HG03342 (cell line): ENCODE measurements at regions not wholly inside any gene's neighbourhood (a gene's known extent, or its start where the extent isn't known, plus 50 kb on each side); places are given as distances from the start of the nearest gene placed in this dataset.
"Not testable (repeated sequence)": the region's sequence is repeated elsewhere in the genome, so short reads cannot be mapped to it uniquely, and the experiment has no call there.

Experiments used
- ATAC-seq: cut with Tn5 transposase; IDR thresholded peaks from one replicate; pipeline ENCODE4 v1.9.1; 2021; ENCODE audit warnings: mild to moderate bottlenecking, moderate library complexity; ENCODE audit not compliant: unreplicated experiment

DNA sequence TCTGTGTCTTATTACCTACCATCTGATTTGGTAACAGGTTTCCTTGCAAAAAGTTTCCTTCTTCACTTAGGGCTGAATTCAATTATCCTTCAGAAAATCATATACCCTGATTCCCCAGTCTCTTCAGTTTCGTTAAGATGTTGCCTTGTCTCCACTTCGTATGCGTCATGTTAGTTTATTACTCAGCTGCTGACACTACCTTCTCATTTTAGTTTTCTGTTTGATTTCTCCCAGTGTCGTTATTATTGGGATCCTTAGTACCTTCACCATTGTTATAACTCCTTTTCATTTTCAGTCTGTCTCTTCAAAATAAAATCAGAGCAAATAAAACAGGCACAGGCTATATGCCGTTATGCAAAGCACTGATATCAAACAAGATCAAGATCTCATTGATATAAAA lies 87.5 kb upstream of the RBPJ start:
- ATAC-seq, result no peak

DNA sequence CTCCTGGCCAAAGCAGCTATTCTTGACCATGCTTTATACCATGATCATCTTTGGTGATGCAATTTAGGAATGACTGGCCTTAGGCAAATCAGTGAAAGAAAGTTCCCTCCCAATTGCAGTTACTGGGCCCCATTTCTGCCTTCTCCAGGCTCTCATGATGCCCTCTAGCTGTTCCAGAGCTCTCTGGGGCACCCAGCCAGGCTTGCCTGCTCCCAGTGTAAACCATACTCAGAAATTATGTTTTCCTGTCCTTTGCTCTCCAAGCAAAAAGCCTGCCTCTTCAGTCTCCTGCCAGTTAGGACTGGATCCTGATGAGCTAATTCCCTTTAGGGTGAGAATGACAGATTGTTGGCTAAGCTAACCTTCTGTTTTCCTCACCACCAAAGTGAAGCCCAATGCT lies 85.3 kb upstream of the RBPJ start:
- no peak for ATAC-seq

DNA sequence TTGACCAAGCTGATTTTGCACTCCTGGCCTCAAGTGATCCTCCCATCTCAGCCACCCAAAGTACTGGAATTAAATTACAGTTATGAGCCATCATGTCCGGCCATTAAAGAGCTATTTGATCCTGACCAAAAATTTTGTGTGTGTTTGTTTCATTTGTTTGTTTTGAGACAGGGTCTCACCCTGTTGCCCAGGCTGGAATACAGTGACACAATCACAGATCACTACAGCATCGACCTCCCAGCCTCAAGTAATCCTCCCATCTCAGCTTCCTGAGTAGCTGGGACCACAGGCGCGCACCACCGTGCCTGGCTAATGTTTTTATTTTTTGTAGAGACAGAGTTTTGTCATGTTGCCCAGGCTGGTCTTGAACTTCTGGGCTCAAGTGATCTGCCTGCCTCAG lies 82.9 kb upstream of the RBPJ start:
- ATAC-seq, result no peak

DNA sequence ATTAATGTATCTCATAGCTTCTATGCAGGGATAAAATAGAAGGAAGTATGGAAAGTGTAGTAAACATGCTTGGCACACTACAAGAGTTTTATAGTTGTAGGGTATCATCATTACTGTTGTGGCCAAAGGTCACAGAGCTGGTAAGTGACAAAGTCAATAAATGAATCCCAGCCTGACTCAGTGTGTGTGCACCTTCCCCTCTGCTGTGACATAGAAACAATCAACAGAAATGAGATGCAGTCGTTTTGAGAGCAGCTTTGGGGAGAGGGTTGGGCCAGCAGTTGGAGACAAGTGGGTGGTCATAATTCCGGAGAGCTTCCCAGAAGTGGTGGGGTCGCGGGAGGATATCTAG lies 82.4 kb upstream of the RBPJ start:
- ATAC-seq, result no peak

DNA sequence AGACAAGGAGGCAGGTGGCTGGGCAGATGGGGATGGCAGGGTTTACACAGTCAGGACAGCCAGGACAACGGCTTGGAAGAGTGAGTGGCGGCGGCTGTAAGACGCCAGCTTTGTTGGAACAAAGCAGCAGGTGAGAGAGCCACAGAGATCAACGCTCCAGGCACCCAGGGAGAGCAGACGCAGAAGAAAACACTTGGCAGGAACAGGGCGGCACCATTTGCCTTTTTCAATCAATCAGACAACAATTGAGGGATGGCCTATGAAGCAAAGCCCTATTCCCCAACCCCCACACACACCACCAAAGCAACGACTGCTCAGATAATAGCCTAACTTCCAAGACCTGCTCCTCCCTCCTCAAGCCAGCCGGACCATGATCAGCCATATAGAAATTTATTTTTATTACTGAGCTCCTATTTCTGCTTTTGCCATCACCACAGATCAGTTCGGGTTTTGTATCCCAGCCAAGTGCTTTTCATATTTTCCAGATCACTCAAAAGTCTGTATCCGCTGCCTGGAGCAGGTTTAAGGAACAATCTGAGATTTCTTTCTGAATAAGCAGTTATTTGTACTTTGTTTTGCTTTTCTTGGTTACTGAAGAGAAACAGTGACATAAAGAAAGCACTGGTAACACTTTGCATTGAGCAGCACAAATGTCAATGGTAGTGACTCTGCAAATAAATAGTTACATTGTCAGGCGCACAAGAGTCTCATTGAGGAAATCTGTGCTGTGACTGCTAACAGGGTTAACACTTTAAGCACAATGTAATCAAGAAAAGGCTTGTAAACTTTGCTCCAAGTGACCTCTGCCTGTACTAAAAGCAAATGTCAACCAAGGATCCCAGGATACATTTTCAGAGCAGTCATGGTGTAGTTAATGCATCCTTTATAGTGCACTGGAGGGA lies 81.8 kb upstream of the RBPJ start:
- no peak for ATAC-seq

DNA sequence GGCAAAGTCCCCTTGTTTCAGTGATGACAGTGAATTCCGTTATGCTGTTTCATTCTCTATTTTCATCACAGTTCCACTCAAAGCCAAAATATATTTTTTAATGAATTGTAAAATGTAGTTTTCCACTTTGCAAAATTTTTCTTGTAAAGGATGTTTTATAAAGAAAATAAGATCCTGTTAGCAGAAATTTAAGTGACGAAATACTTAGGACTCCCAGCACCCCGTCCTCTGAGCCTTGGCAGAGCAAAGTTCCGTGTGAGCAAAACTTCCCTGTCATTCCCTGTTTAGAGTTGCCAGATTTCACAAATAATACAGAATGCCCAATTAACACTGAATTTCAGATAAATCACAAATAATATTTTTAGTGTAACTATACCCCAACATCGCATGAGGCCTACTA lies 81.0 kb upstream of the RBPJ start:
- ATAC-seq, result no peak

DNA sequence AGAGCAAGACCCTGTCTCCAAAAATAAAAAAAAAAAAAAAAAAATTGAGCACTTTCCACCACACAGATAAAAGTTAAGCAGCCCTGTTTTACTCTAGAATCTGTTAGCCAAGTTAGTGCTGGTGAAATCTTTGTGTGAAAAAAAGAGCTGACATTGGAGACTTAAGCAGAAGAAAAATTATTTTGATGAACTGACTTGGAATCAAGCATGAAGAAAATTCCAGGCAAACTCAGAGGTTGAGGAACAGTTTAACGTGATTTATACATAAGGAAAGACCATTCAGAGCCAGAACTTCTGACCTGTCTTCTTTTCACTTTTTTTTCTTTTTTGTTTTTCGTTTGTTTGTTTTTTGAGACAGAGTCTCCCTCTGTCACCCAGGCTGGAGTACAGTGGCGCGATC lies 79.6 kb upstream of the RBPJ start:
- ATAC-seq, result no peak

DNA sequence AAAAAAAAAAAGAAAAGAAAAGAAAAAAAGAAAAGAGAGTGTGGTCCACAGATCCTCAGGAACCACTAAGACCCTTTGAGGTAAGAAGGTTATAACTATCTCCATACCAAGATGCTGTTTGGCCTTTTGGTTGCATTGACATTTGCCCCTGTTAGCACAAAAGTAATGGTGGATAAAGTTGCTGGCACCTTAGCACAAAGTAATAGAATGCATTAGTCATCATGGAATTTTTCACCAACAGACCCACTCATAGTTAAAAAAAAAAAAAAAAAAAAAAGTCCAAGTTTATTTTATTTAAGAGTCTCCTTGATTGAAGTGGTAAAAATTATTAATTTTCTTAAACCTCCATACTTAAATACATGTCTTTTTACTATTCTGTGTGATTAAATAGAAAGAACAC lies 78.4 kb upstream of the RBPJ start:
- no peak for ATAC-seq

DNA sequence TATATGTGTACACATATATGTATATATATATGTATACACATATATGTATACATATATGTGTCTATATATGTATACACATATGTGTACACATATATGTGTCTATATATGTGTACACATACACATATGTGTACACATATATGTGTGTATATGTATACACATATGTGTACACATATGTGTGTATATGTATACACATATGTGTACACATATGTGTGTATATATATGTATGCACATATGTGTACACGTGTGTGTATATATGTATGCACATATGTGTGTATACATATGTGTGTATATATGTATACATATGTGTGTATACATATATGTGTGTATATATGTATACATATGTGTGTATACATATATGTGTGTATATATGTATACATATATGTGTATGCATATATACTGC lies 76.7 kb upstream of the RBPJ start:
- not testable (repeated sequence) for ATAC-seq

DNA sequence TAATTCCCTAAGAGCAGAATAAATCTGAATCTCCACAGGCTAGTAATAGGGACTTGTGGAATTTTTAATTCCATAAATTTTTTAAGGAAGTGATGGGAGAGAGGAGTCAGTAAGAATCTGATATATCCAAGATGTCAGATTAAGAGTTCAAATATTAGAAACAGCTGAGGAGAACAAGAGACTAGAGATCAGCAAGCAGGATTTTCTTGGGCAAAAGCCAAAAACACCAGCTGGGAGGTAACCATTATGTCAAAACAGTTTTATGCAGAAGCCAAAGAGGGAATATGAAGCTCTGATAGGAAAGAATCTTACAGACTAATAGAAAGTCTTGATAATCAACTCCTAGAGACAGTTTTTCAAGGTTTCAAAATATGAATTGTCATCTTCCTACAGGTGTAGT lies 72.2 kb upstream of the RBPJ start:
- ATAC-seq, result no peak

DNA sequence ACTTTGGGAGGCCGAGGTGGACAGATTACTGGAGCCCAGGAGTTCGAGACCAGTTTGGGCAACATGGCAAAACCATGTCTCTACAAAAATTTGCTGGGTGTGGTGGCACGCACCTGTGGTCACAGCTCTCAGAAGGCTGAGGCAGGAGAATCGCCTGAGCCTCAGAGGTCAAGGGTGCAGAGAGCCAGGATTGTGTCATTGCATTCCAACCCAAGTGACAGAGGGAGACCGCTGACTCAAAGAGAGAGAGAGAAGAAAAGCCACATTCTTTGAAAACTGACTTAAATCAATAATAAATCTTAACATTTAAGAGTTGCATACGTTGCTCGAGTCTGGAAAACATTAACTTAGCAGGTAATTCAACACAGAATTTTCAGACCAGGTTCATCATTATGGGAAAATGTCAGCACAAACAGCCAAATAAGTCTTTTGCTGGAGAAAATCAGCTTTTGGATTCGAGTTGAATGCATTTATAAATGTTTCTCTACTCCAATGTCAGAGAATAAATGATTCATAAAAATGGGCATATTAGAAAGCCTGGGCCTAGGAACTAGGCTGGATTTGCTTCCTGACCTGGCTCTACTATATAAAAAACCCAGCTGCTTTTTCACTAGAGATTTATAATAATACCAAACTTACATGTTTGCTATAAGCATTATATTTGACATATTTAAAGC lies 68.3 kb upstream of the RBPJ start:
- no peak for ATAC-seq

DNA sequence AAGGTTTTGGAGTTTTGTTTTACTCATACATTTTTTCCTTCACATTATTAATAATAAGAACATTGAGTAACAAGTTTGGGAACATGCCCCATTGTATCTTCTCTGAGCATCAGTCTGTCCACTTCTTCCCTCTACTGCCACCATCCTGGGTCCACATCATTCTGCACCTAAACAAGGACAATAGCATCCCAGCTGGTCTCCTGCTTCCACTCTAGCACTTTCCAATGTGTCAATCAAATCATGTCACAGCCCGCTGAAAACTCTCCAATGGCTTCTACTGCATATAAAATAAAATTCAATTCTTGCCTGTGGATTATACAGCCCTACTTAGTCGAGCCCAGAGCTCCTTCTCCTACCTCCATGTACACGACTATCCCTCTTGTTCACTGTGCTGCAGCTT lies 66.8 kb upstream of the RBPJ start:
- ATAC-seq, result no peak

DNA sequence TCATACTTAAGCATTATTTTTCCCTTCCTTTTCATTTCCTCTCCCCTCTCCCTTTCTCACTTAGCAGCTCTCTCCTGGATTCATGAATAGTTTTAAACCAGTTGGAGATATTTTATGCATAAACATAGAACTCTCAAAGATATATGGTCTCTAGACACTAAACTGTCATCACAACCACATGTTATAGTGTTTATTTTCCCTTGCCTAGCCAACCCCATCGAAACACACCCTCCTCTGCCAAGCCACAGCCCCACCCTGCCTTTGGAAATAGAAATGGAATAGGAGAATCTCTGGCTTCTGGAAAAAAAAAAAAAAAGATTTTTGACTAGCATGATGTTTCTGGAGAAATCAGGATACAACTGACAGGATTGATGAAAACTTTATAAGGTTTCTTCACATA lies 64.8 kb upstream of the RBPJ start:
- no peak for ATAC-seq

DNA sequence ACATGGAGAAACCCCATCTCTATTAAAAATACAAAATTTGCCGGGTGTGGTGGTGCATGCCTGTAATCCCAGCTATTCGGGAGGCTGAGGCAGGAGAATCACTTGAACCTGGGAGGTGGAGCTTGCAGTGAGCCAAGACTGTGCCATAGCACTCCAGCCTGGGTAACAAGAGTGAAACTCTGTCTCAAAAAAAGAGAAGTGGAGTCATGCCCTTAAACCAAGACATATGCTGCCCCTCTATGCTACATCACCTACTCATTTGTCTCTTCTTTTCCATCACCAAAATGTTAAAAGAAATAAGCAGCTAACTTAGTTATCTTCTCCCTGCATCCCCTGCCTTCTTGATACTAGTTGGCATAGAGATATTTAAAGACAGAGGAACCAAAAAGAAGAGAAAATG lies 63.4 kb upstream of the RBPJ start:
- ATAC-seq, result not testable (repeated sequence)

DNA sequence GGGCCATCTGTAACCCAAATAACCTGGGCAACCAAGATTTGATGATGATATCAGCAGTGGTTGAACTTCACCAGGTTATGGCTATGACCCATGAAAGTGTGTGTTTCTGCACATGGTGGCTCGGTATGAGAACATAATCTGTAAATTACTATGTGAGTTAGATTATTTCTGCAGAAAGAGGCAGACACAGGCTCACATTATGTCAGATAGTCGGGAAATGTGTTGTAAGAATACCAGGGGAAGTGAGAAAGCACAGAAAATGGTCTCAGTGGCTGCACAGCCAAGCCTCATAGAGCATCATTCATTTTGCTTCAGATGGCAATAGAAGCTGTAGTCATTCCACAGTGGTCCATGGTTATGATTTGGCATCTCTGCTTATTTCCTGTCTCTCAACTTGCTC lies 63.0 kb upstream of the RBPJ start:
- peak; percentile 68 for ATAC-seq

DNA sequence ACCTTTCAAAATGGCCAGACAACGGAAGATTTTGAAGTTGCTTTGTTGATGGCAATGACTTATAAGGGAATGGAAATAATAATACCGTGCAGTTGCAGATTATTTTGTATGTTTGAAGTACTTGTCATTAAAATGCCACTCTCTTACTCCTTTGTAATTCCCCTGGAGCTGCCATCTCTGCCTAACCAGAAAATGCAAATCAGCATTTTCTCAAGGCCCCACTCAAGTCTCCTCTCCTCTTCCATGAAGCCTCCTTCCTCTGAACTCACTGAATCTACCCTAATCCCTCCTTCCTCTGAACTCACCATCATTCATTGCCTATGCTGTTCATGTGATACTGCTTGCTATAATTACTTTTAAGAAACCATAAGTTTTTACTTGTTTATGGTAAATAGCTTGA lies 60.2 kb upstream of the RBPJ start:
- no peak for ATAC-seq

DNA sequence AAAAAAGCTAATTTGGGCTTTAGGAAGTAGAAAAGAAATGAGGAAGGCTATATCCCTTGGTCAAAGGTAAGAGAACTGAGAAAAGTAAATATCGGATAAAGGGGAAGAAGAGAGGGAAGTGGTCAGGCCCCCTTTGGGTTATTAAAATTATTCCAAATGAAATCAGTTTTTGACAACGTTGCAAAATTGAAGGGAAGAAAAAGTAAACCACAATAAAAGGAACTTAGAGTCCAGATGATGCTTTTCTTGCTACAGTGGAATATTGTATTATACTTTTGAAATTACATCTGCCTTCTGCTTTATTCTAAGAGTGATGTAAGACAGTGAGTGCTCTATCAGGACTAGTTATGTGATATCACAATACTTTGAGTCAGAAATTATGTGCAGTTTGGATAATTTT lies 59.4 kb upstream of the RBPJ start:
- ATAC-seq, result no peak

DNA sequence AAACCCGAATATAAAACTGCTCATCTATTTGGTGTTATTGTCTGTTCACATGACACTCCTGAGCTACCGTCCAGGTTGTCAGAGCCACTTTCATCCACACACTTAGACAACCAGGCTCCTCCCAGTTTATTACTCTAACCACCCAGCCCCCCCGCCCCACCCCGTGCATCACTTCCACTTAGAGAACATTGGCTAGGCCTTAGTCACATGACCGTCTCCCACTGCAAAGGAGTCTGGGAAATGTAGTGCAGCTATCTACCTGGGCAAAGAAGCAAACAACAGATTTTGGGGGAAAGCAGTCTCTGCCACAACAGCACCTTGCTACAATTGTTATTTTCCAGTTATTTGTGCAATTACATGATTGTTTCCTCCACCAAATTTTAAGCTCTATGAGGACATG lies 57.6 kb upstream of the RBPJ start:
- no peak for ATAC-seq

DNA sequence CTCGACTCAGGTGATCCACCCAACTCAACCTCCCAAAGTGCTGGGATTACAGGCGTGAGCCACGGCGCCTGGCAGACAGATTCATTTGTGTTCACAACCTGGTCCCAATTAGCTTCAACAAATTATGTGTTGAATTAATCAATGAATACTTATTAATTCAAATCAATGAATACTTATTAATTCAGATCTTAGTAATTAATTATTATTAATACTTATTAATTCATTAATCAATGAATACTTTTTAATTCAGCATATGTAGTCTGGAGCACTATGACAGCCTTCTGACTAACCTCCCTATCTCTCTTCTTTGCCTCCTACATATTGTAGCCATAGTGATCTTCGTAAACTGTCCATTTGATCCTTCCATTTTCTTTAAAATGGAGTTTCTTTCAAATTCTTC lies 56.7 kb upstream of the RBPJ start:
- ATAC-seq, result no peak

DNA sequence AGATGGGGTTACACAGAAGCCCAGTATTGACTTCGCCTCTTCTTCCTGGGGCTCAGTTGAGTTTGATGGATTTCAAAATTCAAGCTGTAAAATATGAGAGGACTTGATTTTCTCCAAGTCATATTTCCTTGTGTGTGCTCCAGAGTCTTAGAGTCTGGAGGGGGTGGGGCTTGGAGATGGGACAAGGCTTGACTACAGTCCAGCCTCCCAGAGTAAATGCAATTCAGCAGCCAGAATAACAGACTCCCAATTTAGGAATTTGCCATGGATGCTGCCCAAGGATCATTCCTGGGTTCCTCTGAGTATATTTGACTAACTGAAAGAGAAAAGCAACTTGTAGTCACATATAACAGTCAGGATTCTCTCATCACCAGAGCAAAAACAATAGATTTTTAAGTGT lies 53.7 kb upstream of the RBPJ start:
- no peak for ATAC-seq

DNA sequence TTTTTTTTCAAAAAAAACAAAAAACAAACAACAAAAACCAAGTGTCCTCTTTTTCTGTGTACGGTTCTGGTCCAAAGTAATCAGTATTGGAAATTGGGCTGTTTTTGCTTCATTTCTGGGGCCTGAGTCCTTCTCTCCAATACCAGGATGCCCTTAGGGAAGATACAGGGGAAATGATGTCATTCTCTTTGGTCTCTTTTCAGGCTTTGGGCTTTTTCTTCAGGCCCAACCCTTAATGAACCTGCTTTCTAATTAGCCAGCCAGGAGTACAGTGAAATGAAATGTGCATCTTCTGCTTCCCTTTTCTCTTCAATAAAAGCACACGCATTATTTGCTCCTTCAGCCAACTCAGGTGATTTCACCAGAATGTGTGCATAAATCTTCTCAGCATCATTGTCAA lies 52.6 kb upstream of the RBPJ start:
- no peak for ATAC-seq

DNA sequence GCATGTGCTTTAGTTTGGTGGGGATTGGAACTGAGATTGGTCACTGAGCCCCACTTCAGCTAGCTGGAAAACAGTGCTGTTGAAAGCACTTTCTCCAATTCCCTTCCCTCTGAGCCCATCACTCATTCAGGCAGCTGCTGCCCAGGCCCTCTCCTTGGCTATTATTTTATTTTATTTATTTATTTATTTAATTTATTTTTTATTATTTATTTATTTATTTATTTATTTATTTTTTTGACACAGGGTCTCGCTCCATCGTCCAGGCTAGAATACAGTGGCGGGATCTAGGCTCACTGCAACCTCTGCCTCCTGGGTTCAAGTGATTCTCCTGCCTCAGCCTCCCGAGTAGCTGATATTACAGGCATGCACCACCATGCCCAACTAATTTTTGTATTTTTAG lies 51.8 kb upstream of the RBPJ start:
- no peak for ATAC-seq
